Testis (tissue), 2 donors: ENCODE measurements at regions not wholly inside any gene's neighbourhood (a gene's known extent, or its start where the extent isn't known, plus 50 kb on each side); places are given as distances from the start of the nearest gene placed in this dataset.

Source experiments
- POLR2A ChIP-seq: fragments of 450-650 bp; IDR thresholded peaks from one replicate; pipeline ENCODE4 v1.6.1; 2017; ENCODE audit warnings: antibody characterized with exemption, mild to moderate bottlenecking, moderate library complexity
- TF ChIP-seq, protein P1 (sequence below), 3 experiments: fragments of 450-650 bp in 2 of 3; fragments of 200-600 bp in 1 of 3; sonication (generic) in 1 of 3; IDR thresholded peaks; one replicate each; pipeline ENCODE4 v1.5.1; 2016 to 2019; ENCODE audit warnings: antibody characterized with exemption in 3 of 3, mild to moderate bottlenecking in 2 of 3, moderate library complexity in 1 of 3

GRCh38 chr3:88987776-88988175 is 119.6 kb upstream of the EPHA3 start:
- TF ChIP-seq, protein P1, sequence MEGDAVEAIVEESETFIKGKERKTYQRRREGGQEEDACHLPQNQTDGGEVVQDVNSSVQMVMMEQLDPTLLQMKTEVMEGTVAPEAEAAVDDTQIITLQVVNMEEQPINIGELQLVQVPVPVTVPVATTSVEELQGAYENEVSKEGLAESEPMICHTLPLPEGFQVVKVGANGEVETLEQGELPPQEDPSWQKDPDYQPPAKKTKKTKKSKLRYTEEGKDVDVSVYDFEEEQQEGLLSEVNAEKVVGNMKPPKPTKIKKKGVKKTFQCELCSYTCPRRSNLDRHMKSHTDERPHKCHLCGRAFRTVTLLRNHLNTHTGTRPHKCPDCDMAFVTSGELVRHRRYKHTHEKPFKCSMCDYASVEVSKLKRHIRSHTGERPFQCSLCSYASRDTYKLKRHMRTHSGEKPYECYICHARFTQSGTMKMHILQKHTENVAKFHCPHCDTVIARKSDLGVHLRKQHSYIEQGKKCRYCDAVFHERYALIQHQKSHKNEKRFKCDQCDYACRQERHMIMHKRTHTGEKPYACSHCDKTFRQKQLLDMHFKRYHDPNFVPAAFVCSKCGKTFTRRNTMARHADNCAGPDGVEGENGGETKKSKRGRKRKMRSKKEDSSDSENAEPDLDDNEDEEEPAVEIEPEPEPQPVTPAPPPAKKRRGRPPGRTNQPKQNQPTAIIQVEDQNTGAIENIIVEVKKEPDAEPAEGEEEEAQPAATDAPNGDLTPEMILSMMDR (IDR thresholded peaks at IDR 0.05), result no peak
- TF ChIP-seq POLR2A, result no peak
